GM19238 (cell line): ENCODE measurements at regions not wholly inside any gene's neighbourhood (a gene's known extent, or its start where the extent isn't known, plus 50 kb on each side); places are given as distances from the start of the nearest gene placed in this dataset.
"Not testable (repeated sequence)": the region's sequence is repeated elsewhere in the genome, so short reads cannot be mapped to it uniquely, and the experiment has no call there.

Experiments used
- DNase-seq: peaks from one replicate; pipeline ENCODE4 v3.0.0; 2011; ENCODE audit warnings: low spot score; ENCODE audit not compliant: insufficient read length

- not testable (repeated sequence) for DNase-seq
Measured at GRCh38 chr4:86413426-86413825, 53.6 kb upstream of the MAPK10 start.

GRCh38 chr4:86414686-86415085 is 54.8 kb upstream of the MAPK10 start:
- DNase-seq, result no peak

DNA sequence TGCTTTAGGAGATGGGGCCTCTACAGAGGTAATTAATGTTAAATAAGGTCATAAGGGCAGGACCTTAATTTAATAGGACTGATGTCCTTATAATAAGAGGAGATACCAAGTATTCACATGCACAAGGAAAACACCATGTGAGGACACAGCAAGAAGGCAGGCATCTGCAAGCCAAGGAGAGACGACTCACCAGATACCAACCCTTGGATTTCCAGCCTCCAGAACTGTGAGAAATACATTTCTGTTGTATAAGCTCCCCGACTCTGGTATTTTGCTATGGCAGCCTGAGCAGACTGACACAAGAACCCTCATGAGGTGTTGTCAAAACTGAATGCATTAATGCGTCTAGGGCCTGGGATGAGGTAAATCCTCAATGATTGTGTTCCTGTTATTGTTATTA is 56.2 kb upstream of the MAPK10 start:
- DNase-seq, result no peak

DNA sequence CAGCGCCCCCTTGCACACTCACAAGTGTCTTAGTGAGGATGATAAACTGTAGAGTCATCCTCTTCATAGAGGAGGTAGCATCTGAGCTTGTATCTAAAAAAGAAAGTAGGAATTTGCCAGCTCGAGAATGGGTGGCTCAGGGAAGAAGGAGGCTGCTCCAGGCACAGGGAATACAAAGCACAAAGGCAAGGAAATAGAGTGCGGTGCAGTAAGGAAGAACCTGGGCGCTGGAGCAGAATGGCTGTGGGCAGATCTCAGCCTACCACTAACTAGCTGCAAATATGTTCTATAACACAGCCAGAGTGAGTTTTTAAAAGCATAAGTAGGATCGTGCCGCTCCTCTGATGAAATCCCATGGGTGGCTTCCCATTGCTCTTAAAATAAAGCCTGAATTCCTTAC is 61.6 kb upstream of the MAPK10 start:
- DNase-seq, result no peak

GRCh38 chr4:86431543-86432116 is 71.8 kb upstream of the MAPK10 start:
- DNase-seq, result no peak

- DNase-seq, result no peak
Measured at GRCh38 chr4:86432559-86433134, 72.8 kb upstream of the MAPK10 start.

GRCh38 chr4:86439293-86439692 is 79.4 kb upstream of the MAPK10 start:
- DNase-seq, result no peak

GRCh38 chr4:86441175-86441936 is 81.5 kb upstream of the MAPK10 start:
- DNase-seq, result no peak

DNA sequence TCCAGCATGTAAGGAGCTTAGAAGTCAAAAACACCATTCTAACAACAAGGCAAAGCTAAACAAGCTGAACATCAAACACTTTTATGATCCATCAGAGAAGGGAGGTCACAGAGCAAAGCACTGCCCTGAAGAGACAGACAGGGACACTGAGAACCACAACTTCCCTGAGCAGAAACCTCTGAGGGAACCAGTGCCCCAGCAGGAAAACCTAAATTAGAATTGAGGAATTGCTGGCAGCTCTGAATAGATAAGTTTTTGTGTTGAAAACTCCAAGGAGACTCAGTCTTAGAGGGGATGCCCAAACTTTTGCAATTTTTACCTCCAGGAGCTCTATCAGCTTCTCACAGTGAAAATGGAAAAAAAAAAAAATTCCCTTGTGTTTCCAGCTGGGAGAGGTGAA is 83.0 kb upstream of the MAPK10 start:
- DNase-seq, result no peak

GRCh38 chr4:86443495-86443894 is 83.6 kb upstream of the MAPK10 start:
- no peak for DNase-seq

- no peak for DNase-seq
Measured at GRCh38 chr4:86446996-86447395, 87.1 kb upstream of the MAPK10 start.

- no peak for DNase-seq
Measured at GRCh38 chr4:86448871-86449270, 89.0 kb upstream of the MAPK10 start.

GRCh38 chr4:86449746-86450588 is 90.1 kb upstream of the MAPK10 start:
- no peak for DNase-seq

- no peak for DNase-seq
Measured at GRCh38 chr4:86450861-86451260, 91.0 kb upstream of the MAPK10 start.

GRCh38 chr4:86451560-86452330 is 91.9 kb upstream of the MAPK10 start:
- no peak for DNase-seq

GRCh38 chr4:86452422-86452891 is 92.6 kb upstream of the MAPK10 start:
- no peak for DNase-seq

DNA sequence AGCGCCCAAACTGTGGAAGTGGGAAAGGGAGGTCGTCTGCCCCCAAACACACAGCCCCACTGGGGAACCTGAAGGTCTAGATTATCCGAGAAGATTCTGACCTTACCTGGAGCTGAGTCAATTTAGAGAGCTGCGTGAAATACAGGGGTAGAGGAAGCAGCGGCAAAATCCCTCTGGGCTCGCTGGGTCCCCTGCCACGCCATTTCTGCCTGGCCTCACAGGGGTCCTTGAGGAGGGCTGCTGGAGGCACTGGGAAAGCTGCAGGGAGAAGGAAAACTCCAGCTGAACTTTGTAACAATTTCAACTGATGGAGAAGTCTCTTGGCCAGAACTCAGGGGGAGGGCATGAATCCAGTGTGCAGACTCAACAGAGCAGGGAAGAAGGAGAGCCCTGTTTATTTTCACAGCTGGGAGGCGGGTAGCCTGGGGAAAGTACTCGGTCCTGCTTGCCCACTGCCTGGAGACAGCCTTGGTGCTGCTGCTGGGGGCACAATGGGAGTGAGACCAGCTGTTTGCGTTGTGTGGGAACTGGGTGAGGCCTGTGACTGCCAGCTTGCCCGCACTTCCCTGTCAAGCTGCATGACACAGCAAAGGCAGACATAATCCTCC is 93.2 kb upstream of the MAPK10 start:
- no peak for DNase-seq

DNA sequence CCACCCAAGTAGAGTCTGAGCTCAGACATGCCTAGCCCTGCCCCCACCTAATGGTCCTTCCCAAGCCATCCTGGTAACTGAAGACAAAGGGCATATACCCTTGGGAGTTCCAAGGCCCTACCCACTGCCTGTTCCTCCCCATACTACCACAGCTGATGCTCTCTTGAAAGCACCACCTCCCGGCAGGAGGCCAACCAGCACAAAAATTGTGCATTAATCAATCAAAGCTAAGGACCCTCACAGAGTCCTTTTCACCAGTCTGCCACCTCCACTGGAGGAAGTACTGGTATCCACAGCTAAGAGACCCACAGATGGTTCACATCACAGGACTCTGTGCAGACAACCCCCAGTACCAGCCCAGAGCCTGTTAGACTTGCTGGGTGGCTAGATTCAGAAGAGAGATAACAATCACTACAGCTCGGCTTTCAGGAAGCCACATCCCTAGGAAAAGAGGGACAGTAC is 93.8 kb upstream of the MAPK10 start:
- DNase-seq, result not testable (repeated sequence)

DNA sequence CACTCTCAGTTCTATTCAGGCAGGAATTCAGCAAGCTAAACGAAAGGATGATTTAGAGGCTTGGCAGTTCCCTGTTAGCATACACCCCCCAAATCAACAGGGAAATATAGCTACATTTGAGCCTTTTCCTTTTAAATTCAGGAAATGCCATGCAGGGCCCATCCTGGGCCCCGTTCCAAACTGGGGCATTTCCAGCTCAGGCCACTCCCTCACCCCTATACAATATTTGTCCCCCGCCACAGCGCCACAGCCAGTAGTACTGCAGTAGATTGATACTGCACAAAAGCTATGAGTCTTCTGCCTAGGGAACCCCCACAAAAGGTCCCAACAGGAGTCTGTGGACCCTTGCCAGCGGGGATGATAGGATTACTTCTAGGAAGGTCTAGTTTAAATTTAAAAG is 102.0 kb upstream of the MAPK10 start:
- no peak for DNase-seq

DNA sequence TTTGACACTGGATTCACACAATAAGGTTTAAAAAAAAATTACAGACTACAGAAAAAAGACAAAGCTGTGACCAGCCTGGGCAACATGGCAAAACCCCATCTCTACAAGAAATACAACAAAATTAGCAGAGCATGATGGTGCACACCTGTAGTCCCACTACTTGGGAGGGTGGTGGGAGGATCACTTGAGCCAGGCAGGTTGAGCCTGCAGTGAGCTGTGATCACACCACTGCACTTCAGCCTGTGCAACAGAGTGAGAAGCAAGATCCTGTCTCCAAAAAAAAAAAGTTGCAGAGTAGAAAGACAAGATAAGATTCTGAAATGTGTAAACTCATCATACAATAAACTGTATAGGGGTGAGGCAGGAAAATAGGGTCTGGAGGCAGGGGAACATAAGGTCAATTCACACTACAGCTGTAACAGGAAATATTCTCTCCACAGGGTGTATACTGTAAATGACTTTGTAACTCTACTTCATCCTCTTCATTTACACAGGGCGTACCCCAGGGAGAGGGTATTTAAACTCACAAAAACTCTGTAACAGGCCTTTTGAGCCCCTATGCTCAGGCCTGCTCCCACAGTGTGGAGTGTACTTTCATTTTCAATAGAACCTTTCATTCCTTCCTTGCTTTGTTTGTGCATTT is 112.6 kb upstream of the MAPK10 start:
- no peak for DNase-seq
